Left forelimb (tissue), 1 donor: ENCODE measurements at regions not wholly inside any gene's neighbourhood (a gene's known extent, or its start where the extent isn't known, plus 50 kb on each side); places are given as distances from the start of the nearest gene placed in this dataset.
A peak's percentile ranks its signal among the peaks of the same experiment; 100 is the strongest.

ENCODE experiments used
- DNase-seq: peaks from one replicate; pipeline ENCODE4 v3.0.0-alpha.2; 2018; ENCODE audit warnings: low spot score

GRCh38 chr9:126125577-126125976 is 201.1 kb upstream of the MVB12B start:
- no peak for DNase-seq

- DNase-seq, result peak; percentile 52
These were observed 200.6 kb upstream of the MVB12B start for GRCh38 chr9:126125992-126126409.

- DNase-seq, result no peak
These were observed 199.8 kb upstream of the MVB12B start for GRCh38 chr9:126126807-126127206.

GRCh38 chr9:126127591-126127990 is 199.0 kb upstream of the MVB12B start:
- DNase-seq, result no peak

- DNase-seq, result peak; percentile 40
These were observed 198.0 kb upstream of the MVB12B start for GRCh38 chr9:126128494-126129142.

GRCh38 chr9:126131066-126132010 is 195.3 kb upstream of the MVB12B start:
- DNase-seq, result peak; percentile 57

GRCh38 chr9:126132746-126133145 is 193.9 kb upstream of the MVB12B start:
- DNase-seq, result no peak

GRCh38 chr9:126144196-126144595 is 182.4 kb upstream of the MVB12B start:
- no peak for DNase-seq

GRCh38 chr9:126144603-126145456 is 181.8 kb upstream of the MVB12B start:
- no peak for DNase-seq

- no peak for DNase-seq
These were observed 180.8 kb upstream of the MVB12B start for GRCh38 chr9:126145887-126146253.

- DNase-seq, result peak; percentile 55
These were observed 180.1 kb upstream of the MVB12B start for GRCh38 chr9:126146254-126147145.

- peak; percentile 41 for DNase-seq
These were observed 179.3 kb upstream of the MVB12B start for GRCh38 chr9:126147186-126147935.

GRCh38 chr9:126147936-126148870 is 178.4 kb upstream of the MVB12B start:
- DNase-seq, result no peak

- DNase-seq, result no peak
These were observed 177.6 kb upstream of the MVB12B start for GRCh38 chr9:126148994-126149393.

- DNase-seq, result no peak
These were observed 177.0 kb upstream of the MVB12B start for GRCh38 chr9:126149661-126150060.

GRCh38 chr9:126150411-126151030 is 176.1 kb upstream of the MVB12B start:
- DNase-seq, result peak; percentile 40

- DNase-seq, result no peak
These were observed 175.5 kb upstream of the MVB12B start for GRCh38 chr9:126151031-126151685.

GRCh38 chr9:126151686-126152134 is 174.9 kb upstream of the MVB12B start:
- peak; percentile 54 for DNase-seq
